WTC11 (cell line): ENCODE measurements at regions not wholly inside any gene's neighbourhood (a gene's known extent, or its start where the extent isn't known, plus 50 kb on each side); places are given as distances from the start of the nearest gene placed in this dataset.

Source experiments
- ATAC-seq: fragments of 200-7000 bp; cut with Tn5 transposase; 2 replicates; pipeline ENCODE4 v1.10.0; 2021; ENCODE audit warnings: mild to moderate bottlenecking, moderate library complexity
- CTCF ChIA-PET: fragments of 300-600 bp; sonication (Branson Sonifier 250); formaldehyde crosslinking; loops from one replicate; lab custom pipeline; 2021; ENCODE audit warnings: antibody characterized with exemption; lab: Charles Lee
- POLR2A ChIA-PET: fragments of 350-600 bp; sonication (Branson Sonifier 250); formaldehyde crosslinking; loops from one replicate; lab custom pipeline; 2021; ENCODE audit warnings: antibody characterized with exemption; lab: Charles Lee
- DNase-seq: peaks from one replicate; pipeline ENCODE4 v3.0.0; 2021; ENCODE audit warnings: low spot score
- H3K27ac Mint-ChIP-seq: 2 replicates; pipeline ENCODE4 v1.8.0; 2021; ENCODE audit warnings: mixed read lengths
- H3K27me3 Mint-ChIP-seq: 2 replicates; pipeline ENCODE4 v1.8.0; 2021; ENCODE audit warnings: low read depth, mild to moderate bottlenecking, moderate library complexity, mixed read lengths
- H3K36me3 Mint-ChIP-seq: 2 replicates; pipeline ENCODE4 v1.8.0; 2021; ENCODE audit warnings: mixed read lengths
- H3K4me1 Mint-ChIP-seq: 2 replicates; pipeline ENCODE4 v1.8.0; 2022; ENCODE audit warnings: mixed read lengths
- H3K4me3 Mint-ChIP-seq: 2 replicates; pipeline ENCODE4 v1.8.0; 2021; ENCODE audit warnings: mild to moderate bottlenecking, moderate library complexity, mixed read lengths
- H3K9me3 Mint-ChIP-seq: 2 replicates; pipeline ENCODE4 v1.8.0; 2021; ENCODE audit warnings: mixed read lengths
- CBFB ChIP-seq: sonication (generic); formaldehyde crosslinking; IDR thresholded peaks from 2 replicates; pipeline ENCODE4 v1.8.1; 2022; ENCODE audit warnings: mild to moderate bottlenecking, low read depth, missing genetic modification reagents
- CREM ChIP-seq: sonication (generic); formaldehyde crosslinking; IDR thresholded peaks from 2 replicates; pipeline ENCODE4 v1.8.1; 2022; ENCODE audit warnings: mild to moderate bottlenecking, missing genetic modification reagents, moderate library complexity
- GRHL2 ChIP-seq: fragments of 250-450 bp; sonication (Bioruptor Pico); IDR thresholded peaks from 2 replicates; pipeline ENCODE4 v1.8.0; 2022; ENCODE audit warnings: mild to moderate bottlenecking, moderate library complexity; ENCODE audit not compliant: insufficient replicate concordance, severe bottlenecking
- MXD4 ChIP-seq: fragments of 250-450 bp; sonication (Bioruptor Pico); IDR thresholded peaks from 2 replicates; pipeline ENCODE4 v1.8.0; 2021; ENCODE audit warnings: mild to moderate bottlenecking, moderate library complexity, borderline replicate concordance
- NFATC4 ChIP-seq: fragments of 250-450 bp; sonication (Bioruptor Pico); IDR thresholded peaks from 2 replicates; pipeline ENCODE4 v1.9.0; 2021; ENCODE audit warnings: mild to moderate bottlenecking
- OVOL2 ChIP-seq: fragments of 250-450 bp; sonication (Bioruptor Pico); IDR thresholded peaks from 2 replicates; pipeline ENCODE4 v1.9.0; 2021; ENCODE audit warnings: mild to moderate bottlenecking, borderline replicate concordance
- SOX15 ChIP-seq: fragments of 250-450 bp; sonication (Bioruptor Pico); IDR thresholded peaks from 2 replicates; pipeline ENCODE4 v1.9.0; 2021; ENCODE audit warnings: mild to moderate bottlenecking
- SP1 ChIP-seq: sonication (generic); formaldehyde crosslinking; conservative IDR thresholded peaks from 2 replicates; pipeline ENCODE4 v1.8.1; 2022; ENCODE audit warnings: missing genetic modification reagents
- ZNF121 ChIP-seq: sonication (generic); formaldehyde crosslinking; IDR thresholded peaks from 2 replicates; pipeline ENCODE4 v1.8.0; 2023; ENCODE audit warnings: missing genetic modification reagents
- ZNF396 ChIP-seq: fragments of 250-450 bp; sonication (Bioruptor Pico); IDR thresholded peaks from 2 replicates; pipeline ENCODE4 v1.8.0; 2021; ENCODE audit warnings: mild to moderate bottlenecking, moderate library complexity, borderline replicate concordance
- ZNF423 ChIP-seq: fragments of 250-450 bp; sonication (Bioruptor Pico); IDR thresholded peaks from 2 replicates; pipeline ENCODE4 v2.1.2; 2022; ENCODE audit warnings: mild to moderate bottlenecking, moderate library complexity
- ZNF671 ChIP-seq: fragments of 250-450 bp; sonication (Bioruptor Pico); IDR thresholded peaks from 2 replicates; pipeline ENCODE4 v1.8.0; 2021; ENCODE audit warnings: mild to moderate bottlenecking
- TF ChIP-seq, protein P1 (sequence below): fragments of 250-450 bp; sonication (Bioruptor Pico); IDR thresholded peaks from 2 replicates; pipeline ENCODE4 v1.9.0; 2021; ENCODE audit warnings: mild to moderate bottlenecking
- TF ChIP-seq, protein P2 (sequence below): sonication (generic); formaldehyde crosslinking; IDR thresholded peaks from 2 replicates; pipeline ENCODE4 v1.8.1; 2023; ENCODE audit warnings: mild to moderate bottlenecking, moderate library complexity, missing genetic modification reagents
- TF ChIP-seq, protein P3 (sequence below): sonication (generic); formaldehyde crosslinking; IDR thresholded peaks from 2 replicates; pipeline ENCODE4 v1.8.0; 2022; ENCODE audit warnings: mild to moderate bottlenecking, missing genetic modification reagents
- TF ChIP-seq, protein P4 (sequence below): sonication (generic); formaldehyde crosslinking; IDR thresholded peaks from 2 replicates; pipeline ENCODE4 v1.8.0; 2023; ENCODE audit warnings: missing genetic modification reagents
- TF ChIP-seq, protein P5 (sequence below): sonication (generic); formaldehyde crosslinking; IDR thresholded peaks from 2 replicates; pipeline ENCODE4 v1.8.0; 2022; ENCODE audit warnings: mild to moderate bottlenecking, missing genetic modification reagents
- TF ChIP-seq, protein P6 (sequence below): fragments of 250-450 bp; sonication (Bioruptor Pico); IDR thresholded peaks from 2 replicates; pipeline ENCODE4 v1.9.0; 2021; ENCODE audit warnings: moderate library complexity, mild to moderate bottlenecking, inconsistent platforms, borderline replicate concordance
- TF ChIP-seq, protein P7 (sequence below): fragments of 250-450 bp; sonication (Bioruptor Pico); IDR thresholded peaks from 2 replicates; pipeline ENCODE4 v2.1.2; 2022; ENCODE audit warnings: mild to moderate bottlenecking, moderate library complexity

DNA sequence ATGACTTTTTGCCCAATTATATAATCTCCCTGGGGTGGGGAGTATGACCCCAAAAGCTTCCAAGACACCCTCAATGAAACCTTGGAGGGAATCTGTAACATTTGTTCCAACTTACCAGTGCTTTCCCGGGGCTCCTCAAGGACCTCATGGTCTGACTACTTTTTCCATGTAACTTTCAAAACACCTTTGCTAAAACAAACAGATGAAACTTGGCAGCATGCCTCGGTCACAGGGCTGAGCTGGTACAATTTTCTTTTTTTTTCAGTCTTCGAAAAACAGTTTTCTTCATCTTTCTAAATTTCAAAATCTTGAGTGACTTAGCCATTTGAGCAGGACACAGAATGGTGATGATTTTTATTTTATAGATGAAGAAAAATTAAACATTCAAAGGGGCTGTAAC, 241.2 kb downstream of the BMP7 start (continued):
- TF ChIP-seq CBFB (CRISPR knock-in tag) (no peak), SP1 (no peak)
- TF ChIP-seq, protein P1, sequence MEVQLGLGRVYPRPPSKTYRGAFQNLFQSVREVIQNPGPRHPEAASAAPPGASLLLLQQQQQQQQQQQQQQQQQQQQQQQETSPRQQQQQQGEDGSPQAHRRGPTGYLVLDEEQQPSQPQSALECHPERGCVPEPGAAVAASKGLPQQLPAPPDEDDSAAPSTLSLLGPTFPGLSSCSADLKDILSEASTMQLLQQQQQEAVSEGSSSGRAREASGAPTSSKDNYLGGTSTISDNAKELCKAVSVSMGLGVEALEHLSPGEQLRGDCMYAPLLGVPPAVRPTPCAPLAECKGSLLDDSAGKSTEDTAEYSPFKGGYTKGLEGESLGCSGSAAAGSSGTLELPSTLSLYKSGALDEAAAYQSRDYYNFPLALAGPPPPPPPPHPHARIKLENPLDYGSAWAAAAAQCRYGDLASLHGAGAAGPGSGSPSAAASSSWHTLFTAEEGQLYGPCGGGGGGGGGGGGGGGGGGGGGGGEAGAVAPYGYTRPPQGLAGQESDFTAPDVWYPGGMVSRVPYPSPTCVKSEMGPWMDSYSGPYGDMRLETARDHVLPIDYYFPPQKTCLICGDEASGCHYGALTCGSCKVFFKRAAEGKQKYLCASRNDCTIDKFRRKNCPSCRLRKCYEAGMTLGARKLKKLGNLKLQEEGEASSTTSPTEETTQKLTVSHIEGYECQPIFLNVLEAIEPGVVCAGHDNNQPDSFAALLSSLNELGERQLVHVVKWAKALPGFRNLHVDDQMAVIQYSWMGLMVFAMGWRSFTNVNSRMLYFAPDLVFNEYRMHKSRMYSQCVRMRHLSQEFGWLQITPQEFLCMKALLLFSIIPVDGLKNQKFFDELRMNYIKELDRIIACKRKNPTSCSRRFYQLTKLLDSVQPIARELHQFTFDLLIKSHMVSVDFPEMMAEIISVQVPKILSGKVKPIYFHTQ (CRISPR knock-in tag) = no peak

DNA sequence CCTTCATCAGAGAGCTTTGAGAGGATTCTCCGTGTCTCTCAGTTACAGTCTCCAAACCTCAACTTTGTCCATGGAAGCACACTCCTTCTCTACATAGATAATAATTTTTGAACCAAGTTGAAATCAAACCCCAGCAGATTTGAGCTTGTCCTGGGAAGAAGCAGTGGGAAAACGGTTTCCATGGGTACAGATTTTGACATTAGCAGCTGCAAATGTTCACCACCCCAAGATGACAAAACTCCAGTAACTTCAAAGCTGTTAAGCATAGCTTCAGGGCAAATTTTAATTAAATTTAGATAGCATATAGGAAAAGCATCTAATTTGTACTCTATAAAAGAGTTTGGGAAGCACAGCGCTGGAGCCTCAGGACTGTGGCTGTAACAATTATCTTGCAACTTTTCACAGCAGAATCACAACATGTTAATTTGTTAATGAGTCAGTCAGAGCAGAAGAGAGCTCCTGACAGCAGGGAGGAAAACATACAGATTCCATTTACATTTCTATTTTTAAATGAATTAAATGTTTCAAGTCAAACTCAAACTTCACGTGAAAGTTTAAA, 240.7 kb downstream of the BMP7 start:
- Mint-ChIP-seq H3K9me3 (peaks cover 12% of the 10 kb centered on the region), H3K27ac (no peak overlapping the region), H3K4me1 (peaks cover 36% of the 10 kb centered on the region), H3K4me3 (no peak overlapping the region), H3K27me3 (no peaks in the 10 kb centered on the region), H3K36me3 (no peaks in the 10 kb centered on the region)
- no peak for ATAC-seq
- DNase-seq = no peak
- ChIA-PET POLR2A (no interaction called here), CTCF (interaction anchor here (1.1 to 1.9 kb wide), 3 partner anchors 8 to 52 kb away, joined by 3 to 8 read pairs (median 4); no protein-coding TSS in a partner anchor)
- TF ChIP-seq, protein P2, sequence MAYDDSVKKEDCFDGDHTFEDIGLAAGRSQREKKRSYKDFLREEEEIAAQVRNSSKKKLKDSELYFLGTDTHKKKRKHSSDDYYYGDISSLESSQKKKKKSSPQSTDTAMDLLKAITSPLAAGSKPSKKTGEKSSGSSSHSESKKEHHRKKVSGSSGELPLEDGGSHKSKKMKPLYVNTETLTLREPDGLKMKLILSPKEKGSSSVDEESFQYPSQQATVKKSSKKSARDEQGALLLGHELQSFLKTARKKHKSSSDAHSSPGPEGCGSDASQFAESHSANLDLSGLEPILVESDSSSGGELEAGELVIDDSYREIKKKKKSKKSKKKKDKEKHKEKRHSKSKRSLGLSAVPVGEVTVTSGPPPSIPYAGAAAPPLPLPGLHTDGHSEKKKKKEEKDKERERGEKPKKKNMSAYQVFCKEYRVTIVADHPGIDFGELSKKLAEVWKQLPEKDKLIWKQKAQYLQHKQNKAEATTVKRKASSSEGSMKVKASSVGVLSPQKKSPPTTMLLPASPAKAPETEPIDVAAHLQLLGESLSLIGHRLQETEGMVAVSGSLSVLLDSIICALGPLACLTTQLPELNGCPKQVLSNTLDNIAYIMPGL = no peak
- no peak for TF ChIP-seq MXD4 (CRISPR knock-in tag)
- TF ChIP-seq, protein P3, sequence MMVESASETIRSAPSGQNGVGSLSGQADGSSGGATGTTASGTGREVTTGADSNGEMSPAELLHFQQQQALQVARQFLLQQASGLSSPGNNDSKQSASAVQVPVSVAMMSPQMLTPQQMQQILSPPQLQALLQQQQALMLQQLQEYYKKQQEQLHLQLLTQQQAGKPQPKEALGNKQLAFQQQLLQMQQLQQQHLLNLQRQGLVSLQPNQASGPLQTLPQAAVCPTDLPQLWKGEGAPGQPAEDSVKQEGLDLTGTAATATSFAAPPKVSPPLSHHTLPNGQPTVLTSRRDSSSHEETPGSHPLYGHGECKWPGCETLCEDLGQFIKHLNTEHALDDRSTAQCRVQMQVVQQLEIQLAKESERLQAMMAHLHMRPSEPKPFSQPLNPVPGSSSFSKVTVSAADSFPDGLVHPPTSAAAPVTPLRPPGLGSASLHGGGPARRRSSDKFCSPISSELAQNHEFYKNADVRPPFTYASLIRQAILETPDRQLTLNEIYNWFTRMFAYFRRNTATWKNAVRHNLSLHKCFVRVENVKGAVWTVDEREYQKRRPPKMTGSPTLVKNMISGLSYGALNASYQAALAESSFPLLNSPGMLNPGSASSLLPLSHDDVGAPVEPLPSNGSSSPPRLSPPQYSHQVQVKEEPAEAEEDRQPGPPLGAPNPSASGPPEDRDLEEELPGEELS (CRISPR knock-in tag) = no peak
- TF ChIP-seq ZNF121 (CRISPR knock-in tag) = no peak
- TF ChIP-seq, protein P4, sequence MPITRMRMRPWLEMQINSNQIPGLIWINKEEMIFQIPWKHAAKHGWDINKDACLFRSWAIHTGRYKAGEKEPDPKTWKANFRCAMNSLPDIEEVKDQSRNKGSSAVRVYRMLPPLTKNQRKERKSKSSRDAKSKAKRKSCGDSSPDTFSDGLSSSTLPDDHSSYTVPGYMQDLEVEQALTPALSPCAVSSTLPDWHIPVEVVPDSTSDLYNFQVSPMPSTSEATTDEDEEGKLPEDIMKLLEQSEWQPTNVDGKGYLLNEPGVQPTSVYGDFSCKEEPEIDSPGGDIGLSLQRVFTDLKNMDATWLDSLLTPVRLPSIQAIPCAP = no peak
- no peak for TF ChIP-seq ZNF423 (CRISPR knock-in tag)

DNA sequence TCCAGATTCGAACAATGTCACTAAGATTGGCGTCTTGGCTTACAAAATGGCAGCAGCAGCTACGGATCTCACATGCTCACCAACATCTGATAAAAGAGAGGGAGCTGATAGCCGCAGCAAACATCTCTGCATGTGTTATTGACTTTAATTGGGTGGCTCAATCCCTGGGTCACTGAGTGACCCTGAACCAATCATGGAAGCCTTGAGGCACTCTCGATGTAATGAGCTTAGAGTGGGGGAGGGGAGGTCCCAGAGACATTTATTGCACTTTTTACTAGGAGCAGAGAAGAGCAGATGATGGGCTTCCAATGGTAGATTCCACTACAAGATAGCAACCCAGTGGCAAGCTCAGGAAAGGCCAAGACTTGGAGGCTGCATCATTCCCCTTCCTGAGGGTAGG, 238.7 kb downstream of the BMP7 start:
- Mint-ChIP-seq H3K4me3 (no peak overlapping the region), H3K27ac (no peak overlapping the region), H3K9me3 (peaks cover 12% of the 10 kb centered on the region), H3K27me3 (no peaks in the 10 kb centered on the region), H3K4me1 (peaks cover 34% of the 10 kb centered on the region), H3K36me3 (no peaks in the 10 kb centered on the region)
- no peak for DNase-seq
- ATAC-seq = no peak
- CTCF ChIA-PET = interaction anchor here (1.3 to 1.5 kb wide), 2 partner anchors 34 to 319 kb away, joined by 3 to 11 read pairs; no protein-coding TSS in a partner anchor
- POLR2A ChIA-PET = no interaction called here
- TF ChIP-seq, protein P5, sequence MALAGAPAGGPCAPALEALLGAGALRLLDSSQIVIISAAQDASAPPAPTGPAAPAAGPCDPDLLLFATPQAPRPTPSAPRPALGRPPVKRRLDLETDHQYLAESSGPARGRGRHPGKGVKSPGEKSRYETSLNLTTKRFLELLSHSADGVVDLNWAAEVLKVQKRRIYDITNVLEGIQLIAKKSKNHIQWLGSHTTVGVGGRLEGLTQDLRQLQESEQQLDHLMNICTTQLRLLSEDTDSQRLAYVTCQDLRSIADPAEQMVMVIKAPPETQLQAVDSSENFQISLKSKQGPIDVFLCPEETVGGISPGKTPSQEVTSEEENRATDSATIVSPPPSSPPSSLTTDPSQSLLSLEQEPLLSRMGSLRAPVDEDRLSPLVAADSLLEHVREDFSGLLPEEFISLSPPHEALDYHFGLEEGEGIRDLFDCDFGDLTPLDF (CRISPR knock-in tag) = no peak
- no peak for TF ChIP-seq NFATC4
- no peak for TF ChIP-seq ZNF671 (CRISPR knock-in tag)
- TF ChIP-seq CREM (CRISPR knock-in tag) = no peak
- TF ChIP-seq, protein P6, sequence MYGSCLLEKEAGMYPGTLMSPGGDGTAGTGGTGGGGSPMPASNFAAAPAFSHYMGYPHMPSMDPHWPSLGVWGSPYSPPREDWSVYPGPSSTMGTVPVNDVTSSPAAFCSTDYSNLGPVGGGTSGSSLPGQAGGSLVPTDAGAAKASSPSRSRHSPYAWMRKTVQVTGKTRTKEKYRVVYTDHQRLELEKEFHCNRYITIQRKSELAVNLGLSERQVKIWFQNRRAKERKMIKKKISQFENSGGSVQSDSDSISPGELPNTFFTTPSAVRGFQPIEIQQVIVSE (CRISPR knock-in tag) = no peak
- no peak for TF ChIP-seq GRHL2 (CRISPR knock-in tag)
- TF ChIP-seq, protein P7, sequence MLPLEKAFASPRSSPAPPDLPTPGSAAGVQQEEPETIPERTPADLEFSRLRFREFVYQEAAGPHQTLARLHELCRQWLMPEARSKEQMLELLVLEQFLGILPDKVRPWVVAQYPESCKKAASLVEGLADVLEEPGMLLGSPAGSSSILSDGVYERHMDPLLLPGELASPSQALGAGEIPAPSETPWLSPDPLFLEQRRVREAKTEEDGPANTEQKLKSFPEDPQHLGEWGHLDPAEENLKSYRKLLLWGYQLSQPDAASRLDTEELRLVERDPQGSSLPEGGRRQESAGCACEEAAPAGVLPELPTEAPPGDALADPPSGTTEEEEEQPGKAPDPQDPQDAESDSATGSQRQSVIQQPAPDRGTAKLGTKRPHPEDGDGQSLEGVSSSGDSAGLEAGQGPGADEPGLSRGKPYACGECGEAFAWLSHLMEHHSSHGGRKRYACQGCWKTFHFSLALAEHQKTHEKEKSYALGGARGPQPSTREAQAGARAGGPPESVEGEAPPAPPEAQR (CRISPR knock-in tag) = no peak
- TF ChIP-seq SOX15 (CRISPR knock-in tag) = no peak
- no peak for TF ChIP-seq ZNF396 (CRISPR knock-in tag)
- TF ChIP-seq OVOL2 = no peak
- TF ChIP-seq, protein P3 (CRISPR knock-in tag) = no peak
- no peak for TF ChIP-seq MXD4 (CRISPR knock-in tag)
